ENCODE measurements at regions not wholly inside any gene's neighbourhood (a gene's known extent, or its start where the extent isn't known, plus 50 kb on each side); places are given as distances from the start of the nearest gene placed in this dataset.

DNA sequence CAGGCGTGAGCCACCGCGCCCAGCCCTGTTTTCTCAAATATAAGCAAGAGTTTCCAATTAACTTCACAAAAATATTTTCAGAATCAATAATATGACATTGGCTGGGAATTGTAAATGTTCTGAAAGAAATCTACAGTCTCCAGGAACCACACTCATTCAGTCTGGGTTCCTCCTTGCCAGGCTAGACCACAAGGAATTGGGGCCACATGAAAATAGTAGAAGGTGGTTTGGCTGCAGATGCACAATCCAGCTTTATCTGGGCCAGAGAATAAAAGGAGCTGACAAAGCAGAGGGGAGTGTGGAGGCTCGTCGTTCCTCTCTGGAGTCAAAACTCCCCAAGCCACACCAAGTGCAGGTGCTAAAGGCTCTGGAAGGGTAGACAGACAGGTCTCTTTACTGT, 92.0 kb upstream of the OSMR start:
- TF ChIP-seq KDM4A (IDR thresholded peaks at IDR 0.05; ENCODE audit: low read depth, low read length, severe bottlenecking) (no peak), KDM5A (IDR thresholded peaks at IDR 0.05; ENCODE audit: low read length) (no peak), RXRA (IDR thresholded peaks at IDR 0.05; ENCODE audit: insufficient read depth, low read depth, low read length) (no peak), PHF8 (conservative IDR thresholded peaks at IDR 0.05; ENCODE audit: low read depth, low read length) (no peak), CREB1 (IDR thresholded peaks at IDR 0.05) (no peak), GTF2F1 (IDR thresholded peaks at IDR 0.05; ENCODE audit: borderline replicate concordance, low read depth, low read length) (no peak), SIX5 (IDR thresholded peaks at IDR 0.05; ENCODE audit: low read depth, low read length) (no peak), SP2 (IDR thresholded peaks at IDR 0.05; ENCODE audit: low read length) (no peak), SP1 (IDR thresholded peaks at IDR 0.05; ENCODE audit: low read depth, low read length) (no peak), BRCA1 (IDR thresholded peaks at IDR 0.05; ENCODE audit: low read depth, low read length) (no peak), POLR2AphosphoS5 (IDR thresholded peaks at IDR 0.05; ENCODE audit: low read depth, low read length) (no peak)
- TF ChIP-seq, protein P1, sequence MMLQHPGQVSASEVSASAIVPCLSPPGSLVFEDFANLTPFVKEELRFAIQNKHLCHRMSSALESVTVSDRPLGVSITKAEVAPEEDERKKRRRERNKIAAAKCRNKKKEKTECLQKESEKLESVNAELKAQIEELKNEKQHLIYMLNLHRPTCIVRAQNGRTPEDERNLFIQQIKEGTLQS (IDR thresholded peaks at IDR 0.05; ENCODE audit: insufficient read depth, low read depth, low read length) = no peak
- Histone ChIP-seq H3K18ac (ENCODE audit: extremely low read depth, low read length) (no peak overlapping the region), H2BK5ac (ENCODE audit: low read depth, low read length) (no peak overlapping the region), H2BK15ac (ENCODE audit: low read length) (no peak overlapping the region), H3K23ac (ENCODE audit: insufficient read length) (no peak overlapping the region), H3K79me1 (ENCODE audit: low read depth, low read length) (no peaks in the 10 kb centered on the region), H4K8ac (ENCODE audit: extremely low read depth, insufficient read depth, low read length) (no peak overlapping the region), H2BK12ac (ENCODE audit: low read depth, low read length) (no peak overlapping the region), H3K4me3 (ENCODE audit: extremely low read depth in 1 of 4, insufficient read depth in 2 of 4, low read depth in 3 of 4, low read length in 4 of 4) (no peak overlapping the region), H2BK120ac (replicated peaks; ENCODE audit: low read depth, low read length) (no peak overlapping the region), H3K9me3 (ENCODE audit: insufficient read depth in 2 of 2, low read depth in 1 of 2, low read length in 1 of 2) (no peaks in the 10 kb centered on the region), H3K23me2 (ENCODE audit: low read depth, low read length) (no peaks in the 10 kb centered on the region), H3K56ac (replicated peaks; ENCODE audit: insufficient read length, low read depth, low read length) (no peak overlapping the region), H3K4me1 (replicated peaks in 1 of 4; ENCODE audit: control insufficient read depth in 3 of 4, insufficient read depth in 4 of 4, low read length in 3 of 4) (no peaks in the 10 kb centered on the region), H3K14ac (ENCODE audit: insufficient read length) (no peak overlapping the region), H4K91ac (replicated peaks; ENCODE audit: insufficient read length, low read length) (no peak overlapping the region), H3K36me3 (ENCODE audit: control insufficient read depth in 2 of 4, insufficient read depth in 4 of 4, low read length in 3 of 4) (no peaks in the 10 kb centered on the region), H3K9ac (replicated peaks in 1 of 4; ENCODE audit: extremely low read depth in 1 of 4, low read depth in 3 of 4, low read length in 3 of 4) (no peak overlapping the region), H2AFZ (ENCODE audit: low read length) (no peak overlapping the region), H3K27ac (ENCODE audit: low read depth, low read length) (no peak overlapping the region), H2BK20ac (ENCODE audit: low read length) (no peak overlapping the region), H4K20me1 (replicated peaks in 1 of 2; ENCODE audit: control insufficient read depth in 1 of 2, insufficient read depth in 2 of 2, low read length in 2 of 2) (no peaks in the 10 kb centered on the region), H3K4me2 (ENCODE audit: insufficient read depth in 1 of 2, low read depth in 2 of 2, low read length in 2 of 2) (no peak overlapping the region), H3K4ac (replicated peaks; ENCODE audit: insufficient read length, low read depth, low read length) (no peak overlapping the region), H4K5ac (ENCODE audit: insufficient read length, low read depth, low read length) (no peak overlapping the region), H3K27me3 (replicated peaks in 1 of 4; ENCODE audit: control insufficient read depth in 3 of 4, extremely low read depth in 1 of 4, insufficient read depth in 3 of 4, low read length in 3 of 4) (no peaks in the 10 kb centered on the region), H2AK5ac (ENCODE audit: low read depth, low read length) (no peak overlapping the region), H3K79me2 (ENCODE audit: control insufficient read depth in 1 of 2, insufficient read depth in 2 of 2, low read length in 2 of 2) (no peaks in the 10 kb centered on the region)
- DNase-seq (ENCODE audit: low read depth in 1 of 2, low spot score in 2 of 2) (no peak), FAIRE-seq (no peak)
- ChIA-PET POLR2A (ENCODE audit: partially characterized antibody) (no interaction called here), CTCF (ENCODE audit: partially characterized antibody) (interaction anchor here (0.9 to 2.7 kb wide), 6 partner anchors 9 to 333 kb away, joined by 3 to 9 read pairs (median 4); no protein-coding TSS in a partner anchor)
- WGBS, 2 experiments (ENCODE audit: extremely low coverage in 1 of 2, insufficient coverage in 1 of 2, insufficient read length in 1 of 2, insufficient replicate concordance in 2 of 2, low coverage in 1 of 2, low lambda C conversion rate in 2 of 2, missing lambda C conversion rate in 1 of 2) = 77% methylated on average over 4 of the region's 5 CpGs; no CpG with 5 or more reads in 1 of the 2 experiments

Measured in H1 (cell line).